Stimulated activated CD4-positive, alpha-beta T cell treated with anti-CD3 and anti-CD28 coated beads, Interleukin-1b, Interleukin-23, amount 100 ng/mL, for 4 hours (primary cell): ENCODE measurements at regions not wholly inside any gene's neighbourhood (a gene's known extent, or its start where the extent isn't known, plus 50 kb on each side); places are given as distances from the start of the nearest gene placed in this dataset.

Experiments used
- DNase-seq, 2 donors: peaks; one replicate each; pipeline ENCODE4 v3.0.0-alpha.2; 2020; ENCODE audit warnings: low read depth in 2 of 2

DNA sequence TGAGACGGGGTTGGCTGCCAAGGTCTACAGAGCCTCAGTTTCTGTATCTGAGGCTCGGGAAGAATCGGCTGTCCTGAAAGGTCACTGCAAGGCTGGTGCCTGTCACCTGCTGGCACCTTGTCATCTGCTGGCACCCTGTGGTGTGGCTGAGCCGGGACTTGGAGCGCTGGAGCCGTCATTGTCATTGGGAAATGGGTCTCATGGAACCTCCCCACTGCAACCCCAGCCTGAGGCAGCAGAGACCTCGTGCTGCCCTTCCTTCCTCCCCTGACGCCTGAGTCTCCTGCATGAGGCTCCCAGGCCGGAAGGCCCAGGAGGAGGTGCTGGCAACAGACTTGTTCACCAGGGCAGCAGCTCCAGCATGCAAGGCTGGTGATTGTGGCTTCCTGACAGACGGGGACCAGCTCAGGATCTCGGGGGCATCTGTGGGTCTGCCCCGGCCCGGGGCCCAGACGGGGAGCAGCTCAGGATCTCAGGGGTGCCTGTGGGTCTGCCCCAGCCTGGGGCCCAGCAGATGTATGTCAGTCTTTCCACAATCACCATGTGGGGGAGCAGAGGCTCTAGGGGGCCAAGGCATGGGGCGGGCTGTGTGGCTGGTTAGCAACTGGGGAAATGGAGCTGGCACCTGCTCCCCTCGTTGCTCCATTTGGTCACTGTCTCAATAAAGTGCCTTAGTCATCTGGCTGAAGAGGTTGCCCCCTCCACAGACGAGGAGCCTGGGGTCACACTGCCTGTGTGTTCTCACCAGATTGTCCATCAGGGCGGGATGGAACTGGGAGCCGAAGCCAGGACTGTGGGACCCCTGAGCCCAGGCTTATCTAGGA lies 668.7 kb downstream of the BRD1 start:
- DNase-seq: no peak

DNA sequence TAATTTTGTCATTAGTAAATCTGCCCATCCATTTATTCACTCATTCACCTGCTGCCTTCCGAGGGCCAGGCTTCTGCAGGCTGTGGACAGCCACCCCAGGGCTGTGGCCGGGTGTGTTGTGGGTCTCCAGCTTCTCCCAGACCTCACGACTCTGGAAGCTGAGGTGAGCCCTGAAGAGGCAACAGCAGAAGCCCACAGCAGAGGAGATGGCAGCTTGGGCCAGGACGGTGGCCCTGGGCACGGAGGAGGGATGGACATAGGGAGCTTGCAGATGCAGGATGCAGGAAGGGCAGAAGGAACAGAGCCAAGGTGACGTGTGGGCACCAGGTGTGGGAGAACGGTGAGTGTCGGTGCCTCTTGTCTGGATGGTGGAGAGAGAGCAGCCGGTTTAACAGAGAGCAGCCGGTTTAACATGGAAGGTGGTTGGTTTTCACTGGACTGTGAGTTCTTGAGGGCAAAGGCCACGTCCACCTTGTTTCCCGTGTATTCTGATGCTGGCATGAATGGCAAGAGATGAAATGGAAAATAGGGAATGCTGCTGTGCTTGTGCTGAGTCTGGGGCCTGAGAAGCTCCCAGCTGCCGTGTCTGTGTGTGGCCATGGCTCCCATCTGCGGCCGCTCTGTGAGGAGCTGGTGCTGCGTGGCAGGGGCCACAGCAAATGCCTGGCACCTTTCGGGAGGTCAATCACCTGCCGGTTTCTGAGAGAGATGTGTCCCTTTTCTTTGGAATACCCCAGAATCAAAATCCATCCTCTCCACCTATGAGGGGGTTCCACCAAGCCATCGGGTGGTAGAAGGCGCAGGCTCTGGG lies 669.9 kb downstream of the BRD1 start:
- no peak for DNase-seq

DNA sequence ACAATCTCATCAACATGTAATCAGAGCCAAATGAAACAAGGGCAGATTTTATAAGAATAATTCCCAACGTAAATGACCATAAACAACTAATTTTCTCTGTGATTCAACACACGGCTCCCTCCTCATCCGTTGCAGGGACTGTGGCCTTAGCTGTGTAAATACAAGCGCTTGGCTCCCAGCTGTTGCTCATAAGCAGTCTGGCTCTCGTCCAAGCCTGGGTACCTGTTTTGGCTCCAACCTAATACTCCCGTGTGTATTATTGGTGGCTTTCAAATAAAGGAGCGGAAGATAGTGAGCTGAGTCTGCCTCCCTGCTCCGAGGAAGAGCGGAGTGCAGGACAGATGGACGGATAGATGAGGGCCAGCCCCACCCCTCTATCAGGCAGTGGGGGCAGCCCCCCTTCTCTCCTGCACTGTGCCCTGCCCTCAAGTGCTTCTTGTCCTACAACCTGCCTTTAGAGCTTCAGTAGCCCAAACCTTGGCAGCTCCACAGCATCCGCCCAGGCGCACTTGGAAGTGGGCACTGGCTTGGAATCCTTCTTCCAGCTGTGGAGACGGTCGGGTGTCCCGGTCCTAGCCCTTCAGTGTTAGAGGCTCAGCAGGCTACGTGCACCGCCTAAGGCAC lies 670.9 kb downstream of the BRD1 start:
- no peak for DNase-seq

GRCh38 chr22:49155770-49156580 lies 671.7 kb downstream of the BRD1 start:
- DNase-seq: no peak

GRCh38 chr22:49155039-49155769 lies 672.5 kb downstream of the BRD1 start:
- DNase-seq: no peak

DNA sequence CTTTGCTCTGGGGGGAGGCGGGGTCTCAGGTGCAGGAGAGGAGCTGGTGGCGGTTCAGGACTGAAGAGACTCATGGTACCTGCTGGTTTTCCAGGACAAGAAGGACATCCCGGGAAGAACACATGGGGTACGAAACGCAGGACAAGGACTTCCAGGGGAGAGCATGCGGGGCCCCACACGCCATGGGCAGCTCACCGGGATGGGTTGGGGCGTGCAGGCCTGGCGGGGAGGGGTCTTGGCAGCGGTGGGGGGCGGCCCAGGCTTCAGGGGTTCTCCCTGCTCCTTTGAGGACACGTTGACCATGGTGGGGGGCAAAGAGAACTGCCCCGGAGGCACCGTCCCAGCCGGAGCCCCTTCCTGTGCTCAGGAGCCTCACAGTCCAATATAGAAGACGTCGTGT lies 673.2 kb downstream of the BRD1 start:
- DNase-seq: no peak

DNA sequence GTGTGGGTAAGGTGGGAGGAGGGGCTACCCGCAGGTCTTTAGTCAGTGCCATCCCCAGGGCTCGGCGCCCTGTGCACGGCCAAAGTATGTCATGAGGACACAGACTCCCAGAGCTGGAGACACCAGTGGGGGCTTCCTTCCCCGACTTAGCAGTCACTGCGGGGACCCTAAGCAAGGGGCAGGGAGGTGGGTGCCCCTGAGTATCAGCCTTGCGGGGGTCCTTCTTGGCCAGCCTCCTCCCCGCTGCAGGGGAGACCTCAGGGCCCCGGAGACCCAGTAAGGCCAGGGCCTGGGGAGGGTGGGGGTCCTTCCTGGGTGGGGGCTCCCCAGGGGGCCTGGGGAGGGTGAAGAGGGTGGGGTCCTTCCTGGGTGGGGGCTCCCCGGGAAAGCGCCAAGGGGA lies 673.8 kb downstream of the BRD1 start:
- no peak for DNase-seq

DNA sequence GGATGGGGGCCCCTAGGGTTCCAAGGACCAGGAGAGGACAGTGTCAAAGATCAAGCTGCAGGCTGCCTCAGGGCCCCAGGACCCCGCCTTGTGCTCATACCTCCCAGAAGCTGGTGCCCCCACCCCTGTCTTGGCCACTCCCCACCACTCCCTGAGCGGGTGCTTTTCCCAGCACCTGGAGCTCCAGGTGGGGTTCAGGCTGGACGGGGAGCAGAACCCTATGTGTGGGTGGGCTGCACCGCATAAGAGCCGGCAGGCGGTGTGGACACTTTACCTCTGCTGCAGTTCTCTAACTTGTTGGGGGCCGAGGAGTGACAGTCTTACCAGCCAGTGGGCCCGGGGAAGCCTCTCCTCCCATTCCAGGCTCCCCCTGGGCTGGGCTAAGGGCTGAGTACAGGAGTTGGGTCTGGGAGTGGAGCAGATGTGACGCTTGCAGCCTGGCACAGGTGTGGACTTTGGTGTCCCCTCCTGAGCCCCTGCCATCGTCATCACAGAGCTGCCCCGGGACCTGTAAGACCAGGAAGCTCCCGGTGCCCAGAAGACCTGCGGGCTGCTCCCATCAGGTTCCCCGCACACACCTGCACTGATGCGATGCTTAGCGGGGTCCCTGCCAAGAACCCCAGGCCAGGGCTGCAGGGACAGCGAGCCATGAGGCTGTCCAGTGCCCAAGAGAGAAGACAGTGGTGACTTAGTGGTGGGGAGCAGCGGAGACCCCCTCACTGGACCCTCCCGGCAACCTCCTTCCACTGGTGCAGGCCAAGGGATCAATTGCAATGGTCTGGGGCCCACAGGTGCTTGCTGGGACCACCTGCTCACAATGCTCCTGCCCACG lies 674.5 kb downstream of the BRD1 start:
- no peak for DNase-seq

DNA sequence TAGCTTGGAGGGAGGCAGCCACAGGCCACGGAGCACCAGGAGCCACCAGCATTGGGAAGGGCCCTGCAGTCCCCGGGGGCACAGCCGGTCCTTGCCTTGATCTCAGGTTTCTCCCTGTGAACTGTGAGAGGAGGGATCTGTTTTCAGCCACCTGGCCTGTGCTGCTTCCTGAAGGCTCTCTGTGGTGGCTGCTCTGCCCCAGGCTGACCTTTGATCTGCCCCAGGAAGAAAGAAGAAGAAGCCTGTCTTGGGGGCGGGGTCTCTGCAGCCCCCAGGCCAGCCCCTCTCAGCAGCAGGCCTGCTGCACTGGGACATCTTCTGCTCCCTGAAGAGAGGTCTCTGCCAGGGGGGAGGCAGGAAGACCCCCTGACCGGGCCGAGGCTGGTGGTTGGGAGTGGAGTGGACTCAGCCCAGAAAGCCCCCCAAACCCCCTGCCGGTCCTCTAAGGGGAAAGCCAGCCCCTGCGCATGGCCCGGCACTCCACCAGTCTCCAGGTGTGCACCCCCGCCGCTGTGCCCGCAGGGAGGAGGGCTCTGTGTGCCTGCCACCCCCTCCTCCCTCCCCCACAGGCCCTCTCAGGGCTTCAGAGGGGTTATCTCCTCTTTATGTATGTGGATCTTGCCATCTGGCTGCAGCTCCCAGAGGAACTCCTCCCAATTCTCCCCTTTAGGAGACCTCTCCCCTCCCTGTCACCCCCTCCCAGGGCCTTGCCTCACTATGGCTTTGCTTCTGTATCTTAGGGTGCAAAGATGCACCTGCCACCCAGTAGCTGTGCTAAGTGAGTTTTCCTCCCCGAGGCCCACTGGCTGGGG lies 675.3 kb downstream of the BRD1 start:
- no peak for DNase-seq

DNA sequence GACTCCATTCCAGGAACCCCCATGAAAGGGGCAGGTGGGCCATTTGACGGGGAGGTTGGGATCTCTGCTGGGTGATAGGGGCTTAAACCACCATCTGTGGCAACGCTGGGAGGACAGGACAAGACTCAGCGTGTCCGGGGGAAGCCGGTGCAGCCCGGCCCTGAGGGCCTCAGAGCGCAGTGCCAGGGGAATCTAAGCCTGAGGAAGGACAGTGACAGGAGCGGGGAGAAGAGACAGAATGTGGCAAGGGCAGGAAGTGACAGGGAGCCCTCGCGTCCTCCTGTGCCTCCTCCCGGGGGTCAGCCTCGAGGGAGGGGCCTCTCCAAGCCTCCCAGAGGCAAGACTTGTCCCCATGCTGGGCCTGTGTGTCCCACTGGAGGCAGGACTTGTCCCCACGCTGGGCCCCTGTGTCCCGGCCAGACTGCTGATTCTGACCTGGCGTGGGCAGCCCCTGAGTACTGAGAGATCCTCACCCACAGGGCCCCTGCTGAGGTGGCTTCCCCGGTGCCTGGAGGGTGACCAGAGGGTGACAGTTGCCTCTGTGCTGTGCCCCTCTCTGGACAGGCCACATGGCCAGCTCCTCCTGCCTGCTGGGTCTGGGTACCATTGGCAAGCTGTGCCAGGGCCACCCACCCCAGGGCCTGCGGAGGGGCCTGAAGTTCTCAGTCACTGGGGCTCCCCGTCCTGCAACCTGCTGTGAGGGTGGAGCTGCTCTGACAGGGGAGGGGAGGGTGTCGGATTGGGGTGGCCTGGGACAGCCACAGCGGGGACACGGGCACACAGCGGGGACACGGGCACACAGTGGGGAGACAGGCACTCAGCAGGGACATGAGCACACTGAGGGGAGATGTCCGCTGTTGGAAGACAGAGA lies 676.2 kb downstream of the BRD1 start:
- no peak for DNase-seq

DNA sequence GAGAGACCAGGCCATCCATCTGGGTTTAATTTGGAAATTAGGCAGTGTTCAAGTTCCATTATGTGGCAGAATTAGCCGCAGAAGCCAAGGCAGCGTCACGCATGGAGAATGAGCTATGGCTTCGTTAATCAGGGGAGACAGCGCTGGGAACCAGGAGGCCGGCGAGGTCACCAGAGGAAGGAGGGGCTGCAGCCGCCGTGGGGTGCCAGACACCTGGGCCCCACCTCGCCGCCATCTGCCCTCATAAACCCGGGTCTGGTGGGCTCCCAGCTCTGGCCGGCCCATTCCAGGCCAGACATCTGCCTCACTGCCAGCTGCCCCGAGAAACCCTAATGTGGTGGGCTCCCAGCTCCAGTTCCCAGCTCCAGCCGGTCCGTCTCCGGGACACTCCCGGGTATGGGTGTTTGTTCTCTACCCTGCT lies 676.9 kb downstream of the BRD1 start:
- no peak for DNase-seq

- no peak for DNase-seq
Measured at GRCh38 chr22:49149721-49150608, 677.7 kb downstream of the BRD1 start.

GRCh38 chr22:49148895-49149418 lies 678.7 kb downstream of the BRD1 start:
- DNase-seq: no peak

GRCh38 chr22:49147617-49148175 lies 680.0 kb downstream of the BRD1 start:
- no peak for DNase-seq

DNA sequence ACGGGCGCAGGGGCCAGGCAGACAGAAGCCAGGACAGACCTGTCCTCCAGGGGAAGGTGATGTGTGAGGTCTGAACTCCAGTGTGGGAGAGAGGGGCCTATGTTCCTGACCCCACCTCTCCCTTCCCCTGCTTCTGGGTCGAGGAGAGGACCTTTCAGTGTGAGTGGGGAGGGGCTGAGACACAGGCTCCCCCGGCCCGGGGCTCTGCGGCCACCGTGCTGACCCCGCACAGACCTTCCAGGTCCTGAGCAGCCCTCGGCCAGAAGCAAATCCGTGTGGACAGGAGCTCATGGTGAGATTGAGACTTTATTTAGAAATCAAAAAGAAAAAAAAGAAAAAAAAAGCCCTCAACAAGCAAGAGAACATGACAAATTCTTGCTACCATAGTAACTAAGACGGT lies 680.5 kb downstream of the BRD1 start:
- DNase-seq: no peak

- DNase-seq: no peak
Measured at GRCh38 chr22:49146511-49146910, 681.2 kb downstream of the BRD1 start.

- no peak for DNase-seq
Measured at GRCh38 chr22:49143812-49144211, 683.9 kb downstream of the BRD1 start.
